ENCODE measurements at regions not wholly inside any gene's neighbourhood (a gene's known extent, or its start where the extent isn't known, plus 50 kb on each side); places are given as distances from the start of the nearest gene placed in this dataset.

GRCh38 chr11:112785149-112785548 lies 176.1 kb upstream of the NCAM1 start:
- no peak for DNase-seq
- no peak for TF ChIP-seq GATA1 (IDR thresholded peaks at IDR 0.05; ENCODE audit: low read depth, low read length)
- TF ChIP-seq POLR2A (IDR thresholded peaks at IDR 0.05; ENCODE audit: low read length) = no peak

DNA sequence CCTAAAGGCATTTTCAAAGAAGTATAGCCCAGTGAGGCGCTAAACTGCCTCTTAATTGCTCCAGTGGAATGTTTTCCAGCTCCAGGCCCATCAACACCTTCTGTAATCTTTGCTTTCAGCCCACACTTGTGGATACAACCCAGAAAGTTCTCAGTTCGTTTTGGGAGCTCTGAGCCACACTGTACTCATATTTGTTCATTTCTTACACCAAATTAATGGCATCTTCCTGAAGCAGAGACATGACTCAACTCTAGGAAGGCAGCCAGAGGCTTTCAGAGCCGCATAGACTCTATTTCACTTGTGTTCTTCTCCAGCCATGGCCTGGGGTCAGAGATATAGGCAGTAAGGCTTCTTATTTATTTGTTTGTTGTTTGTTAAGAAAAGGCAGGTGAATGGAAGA lies 175.5 kb upstream of the NCAM1 start:
- TF ChIP-seq GATA1 (IDR thresholded peaks at IDR 0.05; ENCODE audit: low read depth, low read length) = no peak
- no peak for TF ChIP-seq POLR2A (IDR thresholded peaks at IDR 0.05; ENCODE audit: low read length)
- DNase-seq = no peak

- TF ChIP-seq GATA1 (IDR thresholded peaks at IDR 0.05; ENCODE audit: low read depth, low read length) = no peak
- no peak for TF ChIP-seq POLR2A (IDR thresholded peaks at IDR 0.05; ENCODE audit: low read length)
- DNase-seq = no peak
Measured at GRCh38 chr11:112786196-112786595, 175.0 kb upstream of the NCAM1 start.

DNA sequence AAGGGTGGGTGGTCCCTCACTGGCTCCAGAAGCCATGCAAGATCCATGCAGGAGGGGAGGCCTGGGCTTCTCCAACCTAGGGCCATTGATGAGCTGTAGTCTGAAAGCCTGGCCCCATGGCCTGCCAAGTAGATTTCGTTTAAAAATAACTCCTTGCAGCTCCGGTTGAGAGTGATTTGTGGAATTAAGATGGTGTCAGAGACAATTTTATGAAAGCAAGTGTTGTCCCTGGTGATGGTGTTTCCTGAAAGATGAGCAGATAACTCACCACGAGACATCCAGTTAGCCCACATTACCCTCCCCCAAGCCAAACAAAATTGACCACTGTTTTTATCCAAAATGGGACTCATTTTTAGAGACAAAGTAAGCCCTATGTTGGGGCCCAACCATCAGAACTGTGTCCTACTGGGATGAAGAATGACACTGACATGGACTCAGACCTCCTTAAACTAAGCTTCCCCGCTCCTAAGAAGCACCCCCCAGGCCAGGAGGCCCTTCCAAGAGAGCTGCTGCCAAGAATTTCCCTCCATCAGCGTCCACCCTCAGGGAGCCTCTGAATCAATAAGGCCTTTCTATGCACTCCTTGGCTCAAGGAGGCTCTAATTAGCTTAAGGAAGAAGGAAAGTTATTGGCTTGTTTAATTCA lies 174.2 kb upstream of the NCAM1 start:
- TF ChIP-seq POLR2A (IDR thresholded peaks at IDR 0.05; ENCODE audit: low read length) (no peak), GATA1 (IDR thresholded peaks at IDR 0.05; ENCODE audit: low read depth, low read length) (no peak)
- DNase-seq = no peak

- no peak for DNase-seq
- TF ChIP-seq GATA1 (IDR thresholded peaks at IDR 0.05; ENCODE audit: low read depth, low read length) = no peak
- TF ChIP-seq POLR2A (IDR thresholded peaks at IDR 0.05; ENCODE audit: low read length) = no peak
Measured at GRCh38 chr11:112789481-112789880, 171.7 kb upstream of the NCAM1 start.

DNA sequence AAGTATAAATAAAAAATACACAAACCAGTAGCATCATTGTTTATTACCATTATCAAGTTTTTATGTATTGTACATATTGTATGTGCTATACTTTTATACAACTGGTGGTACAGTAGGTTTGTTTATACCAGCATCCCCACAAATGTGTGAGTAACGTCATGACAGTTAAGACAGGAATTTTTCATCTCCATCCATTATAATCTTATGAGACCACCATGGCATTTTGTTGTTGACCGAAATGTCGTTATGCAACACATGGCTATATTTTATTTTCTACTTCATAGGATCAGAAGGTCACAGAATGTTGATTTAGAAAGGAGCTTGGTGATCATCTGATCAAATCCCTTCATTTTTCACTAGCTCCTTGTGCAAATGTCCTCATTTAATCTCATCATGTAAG lies 170.9 kb upstream of the NCAM1 start:
- TF ChIP-seq GATA1 (IDR thresholded peaks at IDR 0.05; ENCODE audit: low read depth, low read length) (no peak), POLR2A (IDR thresholded peaks at IDR 0.05; ENCODE audit: low read length) (no peak)
- DNase-seq = no peak

DNA sequence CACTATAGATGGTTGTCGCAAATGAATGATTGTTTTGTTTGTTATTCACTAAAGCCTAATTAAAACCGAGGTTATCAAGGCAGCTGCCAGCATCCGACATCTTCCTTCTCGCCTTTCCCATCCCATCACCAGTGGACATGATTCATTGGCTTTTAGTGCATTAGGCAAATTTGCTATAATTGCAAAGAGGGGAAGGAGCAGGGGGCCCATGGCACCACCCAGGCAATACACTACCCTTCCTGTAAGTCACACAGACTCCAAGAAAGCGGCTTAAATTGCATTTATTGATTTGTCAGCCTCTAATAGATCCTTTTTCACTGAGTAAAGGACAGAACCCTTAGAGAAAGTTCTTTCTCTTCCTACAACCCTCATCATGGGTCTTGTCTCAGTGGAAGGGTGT lies 169.2 kb upstream of the NCAM1 start:
- no peak for TF ChIP-seq POLR2A (IDR thresholded peaks at IDR 0.05; ENCODE audit: low read length)
- TF ChIP-seq GATA1 (IDR thresholded peaks at IDR 0.05; ENCODE audit: low read depth, low read length) = no peak
- no peak for DNase-seq

GRCh38 chr11:112793416-112793815 lies 167.8 kb upstream of the NCAM1 start:
- no peak for DNase-seq
- TF ChIP-seq GATA1 (IDR thresholded peaks at IDR 0.05; ENCODE audit: low read depth, low read length) = no peak
- no peak for TF ChIP-seq POLR2A (IDR thresholded peaks at IDR 0.05; ENCODE audit: low read length)

GRCh38 chr11:112794331-112794846 lies 166.8 kb upstream of the NCAM1 start:
- TF ChIP-seq GATA1 (IDR thresholded peaks at IDR 0.05; ENCODE audit: low read depth, low read length) = no peak
- TF ChIP-seq POLR2A (IDR thresholded peaks at IDR 0.05; ENCODE audit: low read length) = no peak

DNA sequence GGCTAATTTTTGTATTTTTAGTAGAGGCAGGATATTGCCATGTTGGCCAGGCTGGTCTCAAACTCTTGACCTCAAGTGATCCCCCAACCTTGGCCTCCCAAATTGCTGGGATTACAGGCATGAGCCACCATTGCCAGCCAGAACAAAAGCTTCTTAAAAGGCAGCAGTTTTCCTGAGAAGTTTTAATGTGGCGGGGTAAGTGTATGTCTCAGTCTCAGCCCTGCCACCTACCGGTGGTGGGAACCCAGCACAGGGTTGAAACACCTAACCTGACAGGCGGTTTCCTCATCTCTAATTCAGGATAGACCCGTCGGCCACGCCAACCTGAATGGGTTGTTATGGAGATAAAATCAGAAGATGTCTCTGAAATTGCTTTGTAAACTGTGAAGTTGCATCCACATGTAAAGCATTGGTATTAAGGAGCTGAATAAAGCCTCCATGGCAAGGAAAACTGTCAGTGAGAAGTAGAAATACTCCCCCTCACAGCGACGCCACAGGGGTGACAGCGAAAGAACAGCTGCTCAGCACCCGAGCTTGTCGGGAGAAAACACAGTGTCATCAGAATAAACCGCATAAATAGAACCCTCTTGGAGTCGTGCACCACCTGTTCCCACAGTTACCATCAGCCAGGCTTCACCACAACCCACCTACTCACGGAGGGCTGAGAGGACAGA lies 165.9 kb upstream of the NCAM1 start:
- peak in 1 of 2 experiments; percentile 35 for DNase-seq

More at GRCh38 chr11:112794331-112794846, 166.8 kb upstream of the NCAM1 start:
- DNase-seq = no peak

DNA sequence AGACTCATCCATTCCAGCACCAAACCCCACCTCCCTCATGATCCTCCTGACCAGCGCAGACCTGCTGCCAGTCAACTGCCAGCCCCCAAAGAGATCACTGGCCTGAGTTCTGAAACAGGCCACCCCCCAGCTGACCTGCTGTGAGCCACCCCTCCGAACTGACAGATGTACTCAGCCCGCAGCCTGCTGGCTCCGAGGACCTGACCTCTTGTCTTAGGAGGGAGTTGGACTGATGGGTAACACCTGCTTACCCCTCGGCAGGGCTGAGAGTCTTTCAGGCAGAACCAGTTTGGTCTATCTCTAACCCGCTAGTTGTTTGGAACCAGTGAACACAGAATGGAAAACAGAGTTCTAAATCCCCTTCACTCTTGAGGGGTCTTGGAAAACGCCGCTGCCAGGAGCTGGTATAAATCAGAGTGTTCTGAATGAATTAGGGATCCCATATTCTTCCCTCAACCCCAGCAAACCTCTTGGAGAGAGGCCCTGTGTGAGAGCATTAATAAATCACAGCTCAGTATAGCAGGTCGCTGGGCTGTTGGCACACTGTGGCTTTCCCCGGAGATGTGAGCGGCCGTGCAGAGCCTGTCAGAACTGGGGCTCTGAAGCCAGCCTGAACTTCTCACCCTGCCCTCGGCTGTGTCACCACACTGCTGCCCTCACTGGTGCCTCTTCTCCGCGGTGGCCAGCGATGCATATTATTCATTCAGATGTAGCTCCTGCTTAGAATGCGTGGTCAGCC lies 165.1 kb upstream of the NCAM1 start:
- DNase-seq = no peak
- TF ChIP-seq GATA1 (IDR thresholded peaks at IDR 0.05; ENCODE audit: low read depth, low read length) (no peak), POLR2A (IDR thresholded peaks at IDR 0.05; ENCODE audit: low read length) (no peak)

More for the DNA sequence above, 165.9 kb upstream of the NCAM1 start:
- TF ChIP-seq GATA1 (IDR thresholded peaks at IDR 0.05; ENCODE audit: low read depth, low read length) (no peak), POLR2A (IDR thresholded peaks at IDR 0.05; ENCODE audit: low read length) (no peak)

GRCh38 chr11:112797092-112797491 lies 164.1 kb upstream of the NCAM1 start:
- DNase-seq = no peak
- TF ChIP-seq GATA1 (IDR thresholded peaks at IDR 0.05; ENCODE audit: low read depth, low read length) (no peak), POLR2A (IDR thresholded peaks at IDR 0.05; ENCODE audit: low read length) (no peak)

DNA sequence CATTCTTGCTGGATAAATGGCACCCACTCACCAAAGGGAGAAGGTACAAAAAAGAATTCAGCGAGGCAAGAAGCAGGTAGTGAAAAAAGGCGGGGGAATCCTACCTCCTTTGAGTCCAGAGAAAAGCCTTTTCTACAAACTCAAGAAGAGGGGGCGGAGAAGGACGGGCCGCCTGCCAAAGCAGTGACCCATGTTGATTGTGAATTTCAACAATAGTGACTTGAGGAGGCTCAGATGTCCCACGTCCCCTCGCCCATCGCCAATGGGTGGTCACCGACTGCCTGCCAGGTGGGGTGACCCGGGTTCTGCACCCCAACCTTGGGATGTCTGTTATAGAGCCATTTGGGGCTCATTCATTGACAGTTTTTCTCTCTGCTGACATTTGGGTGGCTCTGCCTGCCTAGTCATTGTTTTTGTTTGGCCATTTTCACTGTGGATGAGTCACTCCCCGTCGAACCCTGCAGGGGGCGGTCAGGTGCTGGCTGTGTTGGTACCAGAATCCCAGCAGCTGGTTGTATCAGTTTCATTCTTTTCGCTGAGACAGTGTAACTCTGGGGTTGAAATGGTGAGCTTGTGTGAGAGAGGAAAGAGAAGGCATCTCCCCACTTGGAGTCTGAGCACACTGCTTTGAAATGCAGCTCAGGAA lies 163.4 kb upstream of the NCAM1 start:
- TF ChIP-seq GATA1 (IDR thresholded peaks at IDR 0.05; ENCODE audit: low read depth, low read length) (no peak), POLR2A (IDR thresholded peaks at IDR 0.05; ENCODE audit: low read length) (no peak)

More for the DNA sequence above, 163.4 kb upstream of the NCAM1 start:
- peak; percentile 14 to 60 for DNase-seq

Data from erythroblast (primary cell).